ENCODE measurements at regions not wholly inside any gene's neighbourhood (a gene's known extent, or its start where the extent isn't known, plus 50 kb on each side); places are given as distances from the start of the nearest gene placed in this dataset.

- TF ChIP-seq POLR2A (IDR thresholded peaks at IDR 0.05; ENCODE audit: control extremely low read depth in 1 of 2, low read depth in 2 of 2, low read length in 2 of 2): no peak
- no peak for TF ChIP-seq POLR2AphosphoS5 (IDR thresholded peaks at IDR 0.05; ENCODE audit: low read depth, low read length)
- TF ChIP-seq, protein P1, sequence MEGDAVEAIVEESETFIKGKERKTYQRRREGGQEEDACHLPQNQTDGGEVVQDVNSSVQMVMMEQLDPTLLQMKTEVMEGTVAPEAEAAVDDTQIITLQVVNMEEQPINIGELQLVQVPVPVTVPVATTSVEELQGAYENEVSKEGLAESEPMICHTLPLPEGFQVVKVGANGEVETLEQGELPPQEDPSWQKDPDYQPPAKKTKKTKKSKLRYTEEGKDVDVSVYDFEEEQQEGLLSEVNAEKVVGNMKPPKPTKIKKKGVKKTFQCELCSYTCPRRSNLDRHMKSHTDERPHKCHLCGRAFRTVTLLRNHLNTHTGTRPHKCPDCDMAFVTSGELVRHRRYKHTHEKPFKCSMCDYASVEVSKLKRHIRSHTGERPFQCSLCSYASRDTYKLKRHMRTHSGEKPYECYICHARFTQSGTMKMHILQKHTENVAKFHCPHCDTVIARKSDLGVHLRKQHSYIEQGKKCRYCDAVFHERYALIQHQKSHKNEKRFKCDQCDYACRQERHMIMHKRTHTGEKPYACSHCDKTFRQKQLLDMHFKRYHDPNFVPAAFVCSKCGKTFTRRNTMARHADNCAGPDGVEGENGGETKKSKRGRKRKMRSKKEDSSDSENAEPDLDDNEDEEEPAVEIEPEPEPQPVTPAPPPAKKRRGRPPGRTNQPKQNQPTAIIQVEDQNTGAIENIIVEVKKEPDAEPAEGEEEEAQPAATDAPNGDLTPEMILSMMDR (IDR thresholded peaks at IDR 0.05; ENCODE audit: control extremely low read depth in 1 of 3, insufficient read depth in 1 of 3, low read depth in 1 of 3, low read length in 3 of 3): no peak
- TF ChIP-seq RXRA (IDR thresholded peaks at IDR 0.05; ENCODE audit: insufficient read depth, low read depth, low read length): no peak
Measured at GRCh38 chr12:115618105-115618504, 659.4 kb downstream of the MED13L start.

Measured in H1 (cell line).